SIG-M5 (cell line): ENCODE measurements at regions not wholly inside any gene's neighbourhood (a gene's known extent, or its start where the extent isn't known, plus 50 kb on each side); places are given as distances from the start of the nearest gene placed in this dataset.
"Not testable (repeated sequence)": the region's sequence is repeated elsewhere in the genome, so short reads cannot be mapped to it uniquely, and the experiment has no call there.

ENCODE experiments used
- DNase-seq: peaks from one replicate; lab custom pipeline; 2025; lab: John Stamatoyannopoulos, UW

DNA sequence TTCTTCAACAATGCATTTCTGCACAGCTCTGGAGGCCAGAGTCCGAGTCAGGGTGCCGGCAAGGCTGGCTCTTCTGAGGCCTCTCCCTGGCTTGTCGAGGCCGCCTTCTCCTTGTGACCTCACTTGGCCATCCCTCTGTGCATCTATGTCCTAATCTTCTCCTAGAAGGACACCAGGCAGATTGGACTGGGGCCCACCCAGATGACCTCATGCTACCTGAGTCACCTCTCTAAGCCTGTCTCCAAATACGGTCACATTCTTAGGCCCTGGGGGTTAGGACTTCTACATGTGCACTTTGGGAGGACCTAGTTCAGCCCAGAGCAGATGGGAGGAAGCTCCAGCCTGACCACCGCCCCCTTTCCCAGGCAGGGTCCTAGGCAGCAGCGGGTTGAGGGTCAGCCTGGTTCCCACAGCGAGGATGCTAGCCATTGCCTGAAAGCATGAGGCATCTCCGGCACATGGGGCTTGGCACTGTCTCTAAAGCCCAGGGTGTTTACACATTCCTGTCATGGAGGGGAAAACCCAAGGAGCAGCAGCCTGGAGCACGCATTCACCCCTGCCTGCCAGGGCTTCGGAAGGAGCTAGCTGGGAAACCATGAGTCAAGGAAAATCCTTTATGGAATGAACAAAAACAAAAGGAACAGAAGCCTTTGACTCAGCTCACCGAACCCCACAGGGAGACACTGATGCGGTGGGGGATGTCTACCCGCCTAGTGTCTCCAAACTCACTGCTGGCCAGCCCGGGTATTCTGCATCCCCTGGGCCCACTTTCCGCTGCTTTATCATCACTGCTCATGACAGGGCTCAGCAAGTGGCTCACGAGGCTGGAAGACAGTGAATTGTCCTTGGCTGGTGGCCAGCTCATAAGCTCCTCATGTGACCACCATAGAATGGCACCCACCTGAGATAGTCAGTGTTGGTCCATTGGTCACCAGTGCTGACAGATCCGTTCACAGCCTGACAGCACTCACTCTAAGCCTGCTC lies 140.2 kb upstream of the ZNF469 start:
- DNase-seq, result not testable (repeated sequence)

- not testable (repeated sequence) for DNase-seq
These were observed 138.8 kb upstream of the ZNF469 start for GRCh38 chr16:88243921-88244320.

DNA sequence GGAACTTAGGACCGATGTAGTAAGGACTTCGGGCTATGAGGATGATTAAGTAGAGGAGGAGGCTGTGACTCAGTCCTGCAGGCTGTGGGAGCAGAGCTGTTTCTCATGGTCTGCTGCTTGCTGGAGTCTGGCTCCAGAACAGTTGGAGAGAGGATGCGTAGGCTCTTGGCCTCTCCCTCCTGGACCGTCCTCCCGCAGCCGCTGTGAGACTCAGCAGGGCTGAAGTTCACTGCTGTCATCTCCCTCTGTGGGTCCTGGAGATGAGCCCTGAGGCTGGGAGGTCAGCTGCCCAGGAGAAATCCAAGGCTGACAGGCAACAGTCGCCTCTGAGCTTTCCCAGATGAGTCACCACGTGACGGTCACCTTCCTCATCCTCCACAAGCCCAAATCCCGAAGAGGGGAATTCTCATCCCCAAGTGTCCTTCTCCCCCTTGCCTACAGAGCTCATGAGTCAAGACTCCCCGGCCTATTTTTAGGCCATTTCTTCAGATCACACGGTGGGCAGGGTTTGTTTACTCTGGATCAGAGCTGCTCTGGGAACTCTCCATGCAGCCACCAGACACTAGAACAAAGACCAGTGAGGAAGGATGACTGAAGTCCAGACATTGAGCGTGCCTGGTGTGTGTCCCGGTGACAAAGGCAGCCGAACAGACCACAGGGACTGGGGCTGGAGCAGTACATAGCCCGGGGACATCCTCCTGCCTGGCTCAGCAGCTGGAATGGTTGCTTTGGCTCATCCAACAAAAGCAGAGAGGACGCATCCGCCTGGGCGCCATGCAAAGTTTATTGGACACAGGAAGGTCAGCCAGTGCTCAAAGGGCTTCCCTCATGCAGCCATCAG lies 137.3 kb upstream of the ZNF469 start:
- not testable (repeated sequence) for DNase-seq

DNA sequence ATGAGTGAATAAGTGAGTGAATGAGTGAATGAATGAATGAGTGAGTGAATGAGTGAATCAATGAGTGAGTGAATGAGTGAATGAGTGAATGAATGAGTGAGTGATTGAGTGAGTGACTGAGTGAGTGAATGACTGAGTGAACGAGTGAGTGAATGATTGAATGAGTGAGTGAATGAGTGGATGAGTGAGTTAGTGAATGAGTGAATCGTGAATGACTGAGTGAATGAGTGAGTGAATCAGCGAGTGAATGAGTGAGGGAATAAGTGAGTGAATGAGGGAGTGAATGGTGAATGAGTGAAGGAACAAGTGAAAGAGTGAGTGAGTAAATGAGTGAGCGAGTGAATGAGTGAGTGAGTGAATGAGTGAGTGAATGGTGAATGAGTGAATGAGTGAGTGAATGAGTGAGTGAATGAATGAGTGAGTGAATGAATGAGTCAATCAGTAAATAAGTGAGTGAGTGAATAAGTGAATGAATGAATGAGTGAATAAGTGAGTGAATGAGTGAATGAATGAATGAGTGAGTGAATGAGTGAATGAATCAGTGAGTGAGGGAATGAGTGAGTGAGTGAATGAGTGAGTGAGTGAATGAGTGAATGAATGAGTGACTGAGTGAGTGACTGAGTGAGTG lies 135.7 kb upstream of the ZNF469 start:
- DNase-seq, result not testable (repeated sequence)

DNA sequence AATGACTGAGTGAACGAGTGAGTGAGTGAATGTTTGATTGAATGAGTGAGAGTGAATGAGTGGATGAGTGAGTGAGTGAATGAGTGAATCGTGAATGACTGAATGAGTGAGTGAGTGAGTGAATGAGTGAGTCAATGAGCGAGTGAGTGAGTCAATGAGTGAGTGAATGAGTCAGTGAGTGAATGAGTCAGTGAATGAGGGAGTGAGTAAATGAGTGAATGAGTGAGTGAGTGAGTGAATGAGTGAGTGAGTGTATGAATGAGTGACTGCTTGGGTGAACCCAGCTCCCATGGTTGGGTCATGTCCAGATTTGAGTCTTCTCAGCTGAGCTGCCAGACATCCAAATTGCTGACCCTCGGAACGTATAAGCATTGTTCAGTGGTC lies 135.2 kb upstream of the ZNF469 start:
- DNase-seq, result not testable (repeated sequence)

DNA sequence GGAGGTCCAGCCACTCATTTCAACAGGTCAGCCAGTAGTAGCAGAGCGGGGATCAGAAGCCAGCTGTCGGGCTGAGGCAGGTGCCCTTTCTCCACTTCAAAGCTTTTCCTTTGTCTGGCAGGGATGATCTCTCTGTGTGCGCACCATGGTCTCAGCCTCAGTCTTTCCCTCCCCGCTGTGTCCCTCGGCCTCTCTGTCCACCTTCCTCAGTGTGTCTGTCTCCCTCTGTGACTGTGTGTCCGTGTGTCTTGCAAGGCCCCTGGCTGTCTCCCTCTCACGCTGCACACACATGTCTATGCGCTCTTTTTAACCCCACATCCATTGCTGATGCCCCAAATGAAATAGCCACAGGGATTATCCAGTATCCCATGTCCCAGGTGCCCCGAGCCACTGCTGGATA lies 134.0 kb upstream of the ZNF469 start:
- DNase-seq, result not testable (repeated sequence)

DNA sequence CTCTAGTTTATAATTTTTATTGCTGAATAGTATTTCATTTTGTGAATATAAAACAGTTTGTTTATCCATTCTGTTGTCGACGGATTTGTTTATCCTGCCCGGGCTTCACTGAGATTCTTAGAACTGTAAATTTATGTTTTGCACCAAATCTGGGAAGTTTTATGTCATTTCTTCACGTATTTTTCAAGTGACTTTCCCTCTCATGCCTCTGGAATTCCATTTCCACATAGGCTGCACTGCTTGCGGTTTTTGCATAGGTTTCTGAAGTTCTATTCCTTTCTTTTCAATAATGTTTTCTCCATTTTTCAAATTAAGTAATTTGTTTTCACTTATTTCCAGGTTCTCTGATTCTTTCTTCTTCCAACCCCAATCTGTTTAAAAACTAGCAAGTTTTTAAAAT lies 132.4 kb upstream of the ZNF469 start:
- not testable (repeated sequence) for DNase-seq

- not testable (repeated sequence) for DNase-seq
These were observed 130.5 kb upstream of the ZNF469 start for GRCh38 chr16:88252057-88252794.

DNA sequence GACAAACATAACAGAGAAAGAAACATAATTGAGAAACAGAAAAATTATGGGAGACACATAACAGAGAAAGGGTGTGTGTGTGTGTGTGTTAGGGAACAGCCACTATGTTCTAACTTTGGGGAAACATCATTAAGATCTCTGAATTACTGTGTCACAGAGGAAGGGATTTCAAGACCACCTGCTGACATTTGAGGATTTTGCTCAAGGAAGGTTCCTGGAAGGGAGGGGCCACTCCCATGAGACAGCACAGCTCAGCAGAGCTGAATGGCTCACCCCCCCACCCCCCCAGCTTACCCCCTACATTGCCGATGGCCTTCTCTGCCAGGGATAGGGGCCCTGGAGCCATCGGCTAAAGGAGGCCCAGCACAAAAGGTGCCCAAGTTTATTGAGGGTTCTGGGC lies 124.6 kb upstream of the ZNF469 start:
- not testable (repeated sequence) for DNase-seq

DNA sequence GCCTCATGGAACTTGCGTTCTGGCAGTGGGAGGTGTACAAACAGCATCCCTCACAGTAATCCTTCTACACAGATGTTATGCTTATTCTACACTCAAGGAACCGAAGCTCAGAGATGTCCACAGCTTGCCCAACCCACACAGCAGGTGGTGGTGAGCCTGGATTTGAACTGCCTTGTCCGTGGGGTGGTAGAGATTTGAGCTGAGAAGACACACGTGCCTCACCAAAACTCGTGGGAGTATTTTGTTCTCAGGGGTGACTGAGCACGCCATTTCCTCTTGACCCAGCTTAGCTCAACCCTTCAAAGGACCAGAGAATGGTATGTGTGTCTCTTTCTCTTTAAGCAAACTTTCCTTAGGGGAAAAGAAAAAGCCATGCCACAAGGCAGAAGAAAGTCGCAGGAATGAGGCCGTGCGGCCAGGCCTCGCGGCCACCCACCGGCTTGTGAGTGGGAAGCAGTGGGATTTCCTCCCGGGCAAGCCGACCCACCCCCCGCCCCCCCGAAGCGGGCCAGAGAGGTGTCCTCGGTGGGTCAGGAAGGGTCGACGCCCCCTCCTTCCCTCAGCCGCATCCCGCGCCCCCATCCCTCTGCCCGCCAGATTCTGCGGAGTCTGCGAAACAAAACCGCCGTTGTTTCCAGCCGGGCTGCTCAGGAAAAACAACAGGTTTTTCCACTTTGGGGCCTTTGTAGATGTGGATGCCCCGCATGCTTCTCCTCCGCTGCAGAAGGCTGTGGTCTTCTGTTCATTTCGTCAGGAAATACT lies 123.8 kb upstream of the ZNF469 start:
- DNase-seq, result not testable (repeated sequence)

DNA sequence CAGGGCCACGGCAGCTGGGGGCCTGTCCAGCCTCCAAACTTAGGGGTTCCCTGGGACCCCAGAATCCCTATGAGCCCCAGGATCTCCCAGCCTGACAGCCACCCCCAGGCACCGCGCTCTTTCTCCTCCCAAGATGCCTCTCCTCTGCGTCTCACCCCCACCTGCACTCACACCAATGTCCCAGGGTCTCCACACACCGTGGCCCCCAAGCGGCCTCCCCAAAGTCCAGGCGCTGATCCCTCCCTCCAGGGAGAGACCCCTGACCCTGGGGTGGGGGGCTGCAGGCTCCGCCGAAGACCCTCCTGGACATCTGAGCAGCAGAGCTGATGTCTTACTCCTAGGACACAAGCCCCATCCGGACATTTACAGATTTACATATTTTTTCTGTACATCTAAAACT lies 123.2 kb upstream of the ZNF469 start:
- DNase-seq, result not testable (repeated sequence)

GRCh38 chr16:88260146-88260545 lies 122.6 kb upstream of the ZNF469 start:
- DNase-seq, result not testable (repeated sequence)

DNA sequence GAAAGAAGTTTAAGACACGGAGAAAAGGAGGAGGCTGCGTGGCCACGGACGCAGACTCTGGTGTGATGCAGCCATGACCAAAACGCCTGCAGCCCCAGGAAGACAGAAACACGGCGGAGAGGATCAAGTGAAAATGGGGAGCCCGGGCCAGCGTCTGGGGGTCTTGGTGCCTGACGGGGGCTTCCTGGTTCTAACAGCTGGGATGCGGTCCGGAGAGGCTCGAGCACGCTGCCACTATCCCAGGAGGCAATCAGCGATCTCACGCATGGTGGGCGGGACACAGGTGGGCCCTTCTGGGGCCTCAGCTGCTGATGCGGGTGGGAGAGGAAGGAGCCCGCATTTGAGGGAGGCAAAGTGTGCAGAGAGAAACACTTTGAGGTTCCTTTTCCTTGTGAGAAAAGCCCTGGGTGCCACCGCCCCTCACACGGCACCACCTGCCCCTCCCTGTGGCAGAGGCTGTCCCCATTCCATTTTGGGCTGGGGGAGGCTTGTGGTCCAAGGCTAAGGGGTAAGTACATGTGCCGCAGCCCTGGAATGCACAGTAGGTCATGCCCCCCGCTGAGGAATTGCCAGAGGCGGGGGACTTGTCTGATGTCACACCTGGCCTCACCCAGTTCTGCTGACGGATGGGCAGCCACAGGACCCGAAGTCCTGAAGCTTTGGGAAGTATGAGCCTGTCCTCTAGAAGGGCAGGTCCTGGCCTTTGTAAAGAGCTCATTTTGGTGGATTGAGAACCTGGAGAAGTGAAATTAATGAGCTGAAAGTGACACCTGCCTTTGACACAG lies 121.7 kb upstream of the ZNF469 start:
- not testable (repeated sequence) for DNase-seq

GRCh38 chr16:88261814-88262605 lies 120.7 kb upstream of the ZNF469 start:
- DNase-seq, result not testable (repeated sequence)

DNA sequence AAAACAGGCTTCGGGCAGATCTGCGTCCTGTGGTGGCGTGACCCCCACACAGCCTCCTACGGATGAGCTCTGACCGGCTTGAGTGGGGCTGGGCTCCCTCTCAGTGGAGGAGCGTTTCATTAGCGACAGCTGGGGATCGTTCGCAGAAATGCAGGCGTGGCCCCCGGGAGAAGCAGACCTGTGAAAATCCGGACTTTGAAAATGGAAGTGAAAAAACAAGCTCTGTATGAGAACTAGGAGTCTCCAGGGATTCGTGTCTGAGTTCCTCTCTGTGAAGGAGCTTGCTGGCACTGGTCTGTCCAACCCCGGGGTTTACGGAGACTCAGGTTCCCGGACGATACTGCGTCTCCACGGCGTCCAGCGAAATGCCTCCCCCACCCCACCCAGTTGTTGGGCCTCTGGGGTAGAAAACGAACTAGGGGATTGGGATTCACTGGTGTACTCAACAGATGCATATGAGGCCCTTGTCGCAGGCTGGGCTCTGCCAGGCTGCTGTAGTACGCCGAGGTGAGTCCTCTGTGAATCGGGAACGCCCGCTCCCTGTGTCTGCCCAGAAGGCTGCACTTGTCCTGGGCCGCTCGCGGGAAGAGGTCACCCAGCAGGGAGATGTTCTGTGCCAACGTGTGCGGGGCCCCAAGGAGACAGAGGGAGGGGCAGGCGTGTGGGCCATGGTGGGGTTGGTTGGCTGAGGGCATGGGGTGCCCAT lies 119.7 kb upstream of the ZNF469 start:
- DNase-seq, result not testable (repeated sequence)

DNA sequence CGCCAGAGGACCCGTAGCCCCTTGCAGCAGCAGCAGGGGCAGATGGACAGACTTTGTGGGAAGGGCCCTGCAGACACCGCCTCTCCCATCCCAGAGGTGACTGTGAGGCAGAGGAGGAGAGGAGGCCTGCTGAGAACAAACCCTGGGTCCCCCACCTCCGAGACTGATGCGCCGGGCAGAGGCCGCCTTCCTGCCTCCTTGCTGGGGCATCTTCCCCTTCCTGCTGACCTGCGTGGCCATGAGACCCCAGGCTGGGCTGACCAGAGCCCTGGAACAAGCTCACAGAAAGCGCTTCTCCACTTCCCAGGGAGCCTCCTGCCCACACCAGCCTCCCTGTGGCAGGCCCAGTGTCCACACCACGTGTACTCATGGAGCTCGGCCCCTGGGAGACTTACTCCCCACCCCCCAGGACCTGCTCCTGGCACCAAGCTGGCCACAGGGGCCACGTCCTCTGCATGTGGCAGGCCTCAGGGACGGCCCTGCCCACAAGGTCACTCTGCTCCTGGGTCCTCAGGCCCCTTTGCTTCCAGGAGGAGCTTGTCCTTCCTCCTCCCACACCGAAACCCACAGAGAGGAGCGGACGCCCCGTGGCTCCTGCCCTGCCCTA lies 119.0 kb upstream of the ZNF469 start:
- not testable (repeated sequence) for DNase-seq

- no peak for DNase-seq
These were observed 118.0 kb upstream of the ZNF469 start for GRCh38 chr16:88264641-88265285.
